Adipocyte (in vitro differentiated cells): ENCODE measurements at regions not wholly inside any gene's neighbourhood (a gene's known extent, or its start where the extent isn't known, plus 50 kb on each side); places are given as distances from the start of the nearest gene placed in this dataset.

ENCODE experiments used
- DNase-seq: peaks from one replicate; pipeline ENCODE4 v3.0.0-alpha.2; 2015; ENCODE audit warnings: low read depth
- H3K27me3 ChIP-seq: replicated peaks from 2 replicates; pipeline ENCODE4 v1.7.0; 2013; ENCODE audit warnings: mild to moderate bottlenecking, low read length, moderate library complexity; ENCODE audit not compliant: control insufficient read depth, insufficient read depth
- H3K36me3 ChIP-seq: 2 replicates; pipeline ENCODE4 v1.7.0; 2013; ENCODE audit warnings: low read length, mild to moderate bottlenecking, moderate library complexity; ENCODE audit not compliant: control insufficient read depth, insufficient read depth, severe bottlenecking
- H3K4me1 ChIP-seq: 2 replicates; pipeline ENCODE4 v1.7.0; 2013; ENCODE audit warnings: mild to moderate bottlenecking, low read length, moderate library complexity; ENCODE audit not compliant: control insufficient read depth, insufficient read depth
- H3K4me3 ChIP-seq: 2 replicates; pipeline ENCODE4 v1.7.0; 2013; ENCODE audit warnings: mild to moderate bottlenecking, low read length, moderate library complexity
- H3K9ac ChIP-seq: 2 replicates; pipeline ENCODE4 v1.7.0; 2013; ENCODE audit warnings: mild to moderate bottlenecking, low read length, moderate library complexity
- H3K9me3 ChIP-seq: 2 replicates; pipeline ENCODE4 v1.7.0; 2013; ENCODE audit warnings: mild to moderate bottlenecking, low read length, moderate library complexity; ENCODE audit not compliant: control insufficient read depth

DNA sequence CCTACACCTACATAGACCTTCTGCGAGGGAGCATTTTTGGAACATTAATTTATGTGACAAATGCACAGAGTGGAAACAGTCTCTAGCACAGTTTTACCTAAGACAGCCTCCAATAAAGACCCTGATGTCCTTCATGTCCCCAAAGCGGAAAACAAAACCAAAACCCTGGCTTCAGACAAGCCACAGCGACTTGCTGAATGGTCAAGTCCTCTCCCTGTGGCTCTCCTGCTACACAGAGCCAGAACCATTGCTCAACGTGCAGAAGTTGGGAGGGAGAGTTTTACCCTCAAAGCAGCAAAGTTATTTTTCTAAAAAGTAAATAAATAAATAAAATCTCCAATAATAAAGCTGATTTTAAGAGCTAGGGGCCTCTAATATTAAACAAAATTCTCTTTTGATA lies 135.0 kb upstream of the TMEM132C start:
- Histone ChIP-seq H3K4me3 (no peak overlapping the region), H3K27me3 (peaks cover 8% of the 10 kb centered on the region), H3K9ac (no peak overlapping the region), H3K9me3 (no peaks in the 10 kb centered on the region), H3K36me3 (no peaks in the 10 kb centered on the region), H3K4me1 (no peaks in the 10 kb centered on the region)
- no peak for DNase-seq

DNA sequence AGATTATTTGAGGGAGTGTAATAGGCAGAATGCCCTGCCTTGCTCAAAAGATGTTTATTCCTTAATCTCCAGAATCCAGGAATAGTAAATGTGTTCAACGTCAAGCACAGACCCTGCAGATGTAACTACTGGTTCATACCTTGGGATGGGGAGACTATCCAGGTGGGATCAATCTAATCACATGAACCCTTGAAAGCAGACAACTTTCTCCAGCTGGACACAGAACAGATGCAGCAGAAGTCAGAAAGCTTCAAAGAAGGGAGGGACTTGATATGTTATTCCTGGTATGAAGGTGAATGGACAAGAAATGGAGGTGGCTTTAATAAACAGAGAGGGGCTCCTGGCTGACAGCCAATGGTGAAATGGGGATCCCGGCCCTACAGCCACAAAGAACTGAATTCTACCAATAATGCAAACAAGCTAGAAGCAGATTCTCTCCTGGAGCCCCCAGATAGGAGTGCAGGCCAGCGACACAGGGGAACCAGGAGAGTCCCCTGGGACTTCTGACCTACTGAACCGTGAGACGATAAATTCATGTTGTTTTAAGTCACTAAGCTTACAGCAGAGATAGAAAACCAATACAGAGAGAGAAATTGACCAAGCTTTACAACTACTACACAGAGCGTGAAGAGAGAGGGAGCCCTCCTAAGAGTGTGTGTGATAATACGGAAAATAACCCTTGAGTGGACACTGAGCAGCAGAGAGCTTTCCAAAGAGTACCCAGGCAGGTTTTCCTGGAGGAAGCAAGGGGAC lies 133.5 kb upstream of the TMEM132C start:
- no peak for DNase-seq
- Histone ChIP-seq H3K4me3 (no peak overlapping the region), H3K9me3 (no peaks in the 10 kb centered on the region), H3K36me3 (no peaks in the 10 kb centered on the region), H3K27me3 (peaks cover 8% of the 10 kb centered on the region), H3K9ac (no peak overlapping the region), H3K4me1 (peaks cover 8% of the 10 kb centered on the region)

DNA sequence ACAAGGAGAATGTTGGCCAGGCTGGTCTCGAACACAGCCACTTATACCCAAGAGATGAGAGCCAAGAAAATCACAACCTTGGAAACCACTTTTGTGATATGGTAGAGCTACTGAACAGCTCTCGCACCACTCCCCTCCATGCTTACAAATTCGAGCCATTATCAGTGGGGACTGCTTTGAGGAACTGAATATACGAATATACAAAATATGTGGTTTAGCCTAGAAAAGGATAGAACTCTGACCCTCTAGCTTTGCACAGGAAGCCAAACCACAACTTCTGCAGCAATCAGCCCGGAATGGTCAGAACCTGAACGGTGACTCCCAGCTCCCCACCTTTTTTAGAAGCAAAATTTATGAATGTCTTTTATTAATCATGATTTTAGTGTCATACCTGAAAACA lies 129.8 kb upstream of the TMEM132C start:
- H3K36me3 ChIP-seq, result no peaks in the 10 kb centered on the region
- H3K9ac ChIP-seq, result no peak overlapping the region
- DNase-seq, result no peak
- H3K9me3 ChIP-seq, result no peaks in the 10 kb centered on the region
- no peak overlapping the region for H3K4me3 ChIP-seq
- H3K4me1 ChIP-seq, result peaks cover 17% of the 10 kb centered on the region
- peaks cover 6% of the 10 kb centered on the region for H3K27me3 ChIP-seq

DNA sequence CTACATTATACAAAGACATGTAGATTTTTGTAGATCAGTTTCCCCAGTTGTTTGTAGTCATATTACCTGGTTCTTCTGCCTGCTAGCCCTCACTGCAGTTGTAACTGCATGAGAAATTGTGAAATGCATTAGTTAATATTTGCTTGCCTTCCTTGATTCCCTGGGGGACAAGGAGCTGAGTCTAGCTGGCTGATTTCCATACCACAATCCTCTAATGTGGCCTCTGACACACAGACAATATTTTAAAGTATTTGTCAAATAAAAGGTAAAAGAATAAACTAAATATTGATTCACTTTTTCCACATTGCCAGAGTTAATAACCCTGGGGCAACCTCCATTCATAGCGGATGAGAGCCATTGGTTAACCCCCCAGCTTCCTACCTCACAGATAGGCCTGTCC lies 128.8 kb upstream of the TMEM132C start:
- Histone ChIP-seq H3K36me3 (no peaks in the 10 kb centered on the region), H3K4me1 (peaks cover 17% of the 10 kb centered on the region), H3K9me3 (no peaks in the 10 kb centered on the region), H3K9ac (no peak overlapping the region), H3K27me3 (peaks cover 3% of the 10 kb centered on the region), H3K4me3 (no peak overlapping the region)
- no peak for DNase-seq

DNA sequence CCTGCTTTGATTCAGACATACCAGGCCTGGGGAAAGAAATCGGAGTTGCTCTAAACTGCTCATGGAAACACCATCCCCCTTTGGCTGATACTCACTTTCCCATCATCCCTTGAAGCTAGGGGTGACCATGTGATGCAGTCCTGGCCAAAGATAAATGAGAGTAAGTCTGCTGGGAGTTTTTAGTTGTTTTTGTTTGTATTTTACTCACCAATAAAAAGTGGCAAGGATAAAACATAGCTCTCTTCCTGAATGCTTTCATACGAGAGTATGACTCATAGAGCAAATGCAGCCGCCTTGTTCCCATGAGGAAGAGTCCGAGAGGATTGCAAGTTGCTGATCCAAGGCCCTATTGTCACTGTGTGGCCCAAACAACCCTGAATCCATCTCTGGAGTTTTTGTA lies 126.4 kb upstream of the TMEM132C start:
- Histone ChIP-seq H3K27me3 (no peaks in the 10 kb centered on the region), H3K4me3 (no peak overlapping the region), H3K4me1 (peaks cover 17% of the 10 kb centered on the region), H3K9me3 (no peaks in the 10 kb centered on the region), H3K9ac (no peak overlapping the region), H3K36me3 (no peaks in the 10 kb centered on the region)
- DNase-seq, result no peak

DNA sequence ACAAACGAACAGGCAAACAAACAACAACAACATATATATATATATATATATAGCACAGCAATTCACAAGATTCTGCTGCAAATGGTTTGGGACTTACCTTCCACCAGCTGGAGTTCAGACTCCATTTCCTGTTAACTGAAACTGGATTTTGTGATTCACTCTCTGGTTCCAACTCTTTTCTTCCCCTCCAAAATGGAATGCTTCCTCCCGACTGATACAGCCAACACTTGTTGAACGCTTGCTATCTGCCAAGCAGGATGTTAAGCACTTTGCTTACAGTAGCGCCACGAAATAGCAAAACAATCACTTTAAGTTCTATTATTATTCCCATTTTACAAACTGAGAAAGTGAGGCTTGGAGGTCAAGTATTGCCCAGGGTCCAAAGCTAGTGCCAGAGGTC lies 116.0 kb upstream of the TMEM132C start:
- Histone ChIP-seq H3K27me3 (peaks cover 3% of the 10 kb centered on the region), H3K4me3 (no peak overlapping the region), H3K9me3 (no peaks in the 10 kb centered on the region), H3K36me3 (no peaks in the 10 kb centered on the region), H3K4me1 (no peaks in the 10 kb centered on the region), H3K9ac (no peak overlapping the region)
- DNase-seq, result no peak

DNA sequence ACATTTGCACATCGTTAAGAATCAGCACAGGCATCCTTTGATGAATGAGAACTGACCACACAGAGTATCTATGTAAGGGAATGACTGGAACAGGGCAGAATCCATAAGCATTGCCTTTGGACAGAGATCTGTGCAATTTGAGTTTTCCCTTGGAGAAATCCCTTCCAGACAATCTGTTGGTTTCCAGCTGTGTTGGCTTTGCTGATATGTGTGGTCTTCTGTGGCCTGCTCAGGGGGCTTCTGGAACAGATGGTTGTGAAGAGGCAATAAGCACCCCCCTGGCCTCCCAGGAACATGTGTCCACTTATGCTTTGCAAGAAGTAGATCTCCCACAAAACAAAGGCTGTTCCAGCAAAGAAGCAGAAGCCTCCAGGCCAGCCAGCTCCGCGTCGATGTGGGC lies 111.4 kb upstream of the TMEM132C start:
- Histone ChIP-seq H3K4me1 (no peaks in the 10 kb centered on the region), H3K36me3 (no peaks in the 10 kb centered on the region), H3K27me3 (peaks cover 3% of the 10 kb centered on the region), H3K4me3 (no peak overlapping the region), H3K9ac (no peak overlapping the region), H3K9me3 (no peaks in the 10 kb centered on the region)
- no peak for DNase-seq

DNA sequence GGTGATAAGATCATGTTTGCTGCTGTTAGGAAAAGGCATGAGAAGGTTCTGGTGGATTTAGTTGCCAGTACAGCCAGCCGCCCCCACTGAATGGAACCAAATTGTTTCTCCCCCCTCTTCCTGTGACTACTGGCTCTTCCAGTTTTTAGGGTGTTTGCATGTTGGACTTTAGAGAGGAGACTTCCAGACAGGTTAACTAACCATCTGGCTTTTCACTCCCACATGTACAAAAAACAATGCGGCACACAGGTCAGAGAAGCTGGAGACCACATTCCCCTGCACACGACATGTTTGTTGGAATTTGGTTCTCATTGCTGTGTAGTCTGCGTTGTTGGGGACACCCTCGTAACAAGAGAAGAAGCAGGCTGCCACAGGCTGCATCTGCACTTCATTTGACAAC lies 103.9 kb upstream of the TMEM132C start:
- Histone ChIP-seq H3K9ac (no peak overlapping the region), H3K4me1 (no peaks in the 10 kb centered on the region), H3K27me3 (peaks cover 5% of the 10 kb centered on the region), H3K4me3 (no peak overlapping the region), H3K9me3 (no peaks in the 10 kb centered on the region), H3K36me3 (no peaks in the 10 kb centered on the region)
- DNase-seq, result no peak

DNA sequence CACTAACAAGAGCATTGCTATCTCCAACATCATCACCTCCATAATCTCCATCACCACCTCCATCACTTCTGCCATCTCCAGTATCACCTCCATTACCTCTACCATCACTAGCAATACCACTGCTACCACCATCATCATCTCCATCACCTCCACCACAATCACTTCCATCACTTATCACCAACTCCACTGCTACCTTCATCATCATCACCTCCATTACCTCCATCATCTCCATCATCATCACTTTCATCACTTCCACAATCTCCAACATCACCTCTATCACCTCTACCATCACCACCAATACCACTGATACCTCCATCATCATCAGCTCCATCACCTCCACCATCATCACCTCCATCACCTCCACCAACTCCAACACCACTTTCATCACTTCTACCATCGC lies 102.4 kb upstream of the TMEM132C start:
- Histone ChIP-seq H3K36me3 (no peaks in the 10 kb centered on the region), H3K4me3 (no peak overlapping the region), H3K4me1 (no peaks in the 10 kb centered on the region), H3K9me3 (no peaks in the 10 kb centered on the region), H3K27me3 (peaks cover 5% of the 10 kb centered on the region), H3K9ac (no peak overlapping the region)
- no peak for DNase-seq

DNA sequence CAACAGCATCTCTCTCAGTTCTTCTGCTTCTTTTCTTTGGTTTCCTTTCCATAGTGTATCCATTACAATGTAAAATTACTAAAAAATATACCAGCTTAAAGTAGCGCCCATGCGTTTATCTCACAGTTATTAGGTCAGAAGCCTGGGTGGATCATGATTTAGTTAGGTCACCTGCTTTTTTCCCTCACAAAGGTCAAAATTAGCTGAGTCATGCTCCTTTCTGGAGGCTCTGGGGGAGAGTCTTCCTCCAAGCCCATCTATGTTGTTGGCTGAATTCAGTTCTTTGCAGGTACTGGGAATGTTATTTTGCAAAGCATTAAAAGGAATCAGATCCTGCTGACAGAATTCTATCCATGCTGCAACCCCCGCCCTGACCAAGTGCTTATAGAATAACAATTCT lies 101.6 kb upstream of the TMEM132C start:
- H3K9me3 ChIP-seq, result no peaks in the 10 kb centered on the region
- H3K9ac ChIP-seq, result no peak overlapping the region
- no peak for DNase-seq
- H3K27me3 ChIP-seq, result peaks cover 5% of the 10 kb centered on the region
- H3K36me3 ChIP-seq, result no peaks in the 10 kb centered on the region
- H3K4me3 ChIP-seq, result no peak overlapping the region
- no peaks in the 10 kb centered on the region for H3K4me1 ChIP-seq

DNA sequence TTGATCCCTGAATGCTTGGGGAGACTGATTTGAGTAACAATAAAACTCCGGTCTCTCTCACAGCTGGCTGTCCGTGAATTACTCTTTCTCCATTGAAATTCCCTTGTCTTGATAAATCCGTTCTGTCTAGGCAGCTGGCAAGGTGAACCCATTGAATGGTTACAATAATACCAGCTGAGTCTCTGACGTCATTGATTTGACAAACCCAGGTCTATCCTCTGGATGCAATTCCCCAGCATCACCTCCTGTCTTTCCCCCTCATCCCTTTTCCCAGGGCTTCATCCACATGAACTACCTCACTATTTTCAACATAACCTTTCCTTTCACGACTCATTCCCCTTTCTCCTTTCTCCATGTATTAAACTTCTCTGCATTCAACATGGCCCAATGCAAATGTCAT lies 98.7 kb upstream of the TMEM132C start:
- no peaks in the 10 kb centered on the region for H3K4me1 ChIP-seq
- H3K9ac ChIP-seq, result no peak overlapping the region
- H3K36me3 ChIP-seq, result no peaks in the 10 kb centered on the region
- DNase-seq, result no peak
- H3K27me3 ChIP-seq, result no peaks in the 10 kb centered on the region
- H3K9me3 ChIP-seq, result no peaks in the 10 kb centered on the region
- no peak overlapping the region for H3K4me3 ChIP-seq

DNA sequence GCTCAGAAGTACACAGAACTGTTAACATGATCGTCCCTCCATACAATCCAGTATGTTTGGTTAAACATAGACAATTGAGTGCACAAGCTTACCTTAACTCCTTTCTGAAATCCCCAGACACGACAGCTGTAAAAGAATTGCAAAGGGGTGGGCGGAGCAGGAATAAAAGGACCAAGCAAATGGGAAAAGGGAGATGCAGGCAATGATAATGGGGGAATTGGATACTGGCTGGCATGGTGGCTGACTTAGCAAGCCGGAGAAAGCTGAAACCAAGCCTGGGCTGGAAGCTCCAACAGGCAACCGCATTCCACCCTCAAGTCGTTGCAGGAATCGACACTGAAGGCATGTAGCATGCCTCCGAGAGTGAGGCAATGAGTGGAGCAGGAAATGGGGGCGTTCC lies 96.8 kb upstream of the TMEM132C start:
- no peaks in the 10 kb centered on the region for H3K36me3 ChIP-seq
- no peaks in the 10 kb centered on the region for H3K4me1 ChIP-seq
- no peaks in the 10 kb centered on the region for H3K9me3 ChIP-seq
- DNase-seq, result no peak
- H3K27me3 ChIP-seq, result no peaks in the 10 kb centered on the region
- no peak overlapping the region for H3K4me3 ChIP-seq
- H3K9ac ChIP-seq, result no peak overlapping the region
